ENCODE measurements at regions not wholly inside any gene's neighbourhood (a gene's known extent, or its start where the extent isn't known, plus 50 kb on each side); places are given as distances from the start of the nearest gene placed in this dataset.
"Not testable (repeated sequence)": the region's sequence is repeated elsewhere in the genome, so short reads cannot be mapped to it uniquely, and the experiment has no call there.

GRCh38 chr7:65073160-65073559 lies 66.7 kb upstream of the ERV3-1 start:
- DNase-seq (ENCODE audit: insufficient read length, low spot score); FAIRE-seq: not testable (repeated sequence)

DNA sequence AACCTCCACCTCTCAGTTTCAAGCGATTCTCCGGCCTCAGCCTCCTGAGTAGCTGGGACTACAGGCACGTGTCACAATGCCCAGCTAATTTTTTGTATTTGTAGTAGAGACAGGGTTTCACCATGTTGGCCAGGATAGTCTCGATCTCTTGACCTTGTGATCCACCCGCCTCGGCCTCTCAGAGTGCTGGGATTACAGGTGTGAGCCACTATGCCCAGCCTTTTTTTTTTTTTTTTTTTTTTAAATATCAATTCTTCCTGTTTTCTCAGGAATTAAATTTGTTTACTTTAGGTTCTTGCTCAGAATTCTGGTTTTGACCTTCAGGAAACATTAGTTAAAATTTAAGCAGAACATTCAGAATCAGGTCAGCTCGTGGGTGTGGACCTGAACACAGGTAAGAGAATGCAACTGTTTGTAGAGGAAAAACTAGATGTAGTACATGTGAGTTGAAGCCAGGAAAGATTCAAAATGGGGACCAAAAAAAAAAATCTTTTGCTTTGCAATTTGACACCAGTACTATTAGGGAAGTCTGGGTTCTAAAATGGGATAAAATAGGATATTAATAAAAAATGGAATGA lies 65.5 kb upstream of the ERV3-1 start:
- DNase-seq (ENCODE audit: insufficient read length, low spot score); FAIRE-seq: not testable (repeated sequence)

GRCh38 chr7:65069476-65069875 lies 63.0 kb upstream of the ERV3-1 start:
- FAIRE-seq; DNase-seq (ENCODE audit: insufficient read length, low spot score): not testable (repeated sequence)

DNA sequence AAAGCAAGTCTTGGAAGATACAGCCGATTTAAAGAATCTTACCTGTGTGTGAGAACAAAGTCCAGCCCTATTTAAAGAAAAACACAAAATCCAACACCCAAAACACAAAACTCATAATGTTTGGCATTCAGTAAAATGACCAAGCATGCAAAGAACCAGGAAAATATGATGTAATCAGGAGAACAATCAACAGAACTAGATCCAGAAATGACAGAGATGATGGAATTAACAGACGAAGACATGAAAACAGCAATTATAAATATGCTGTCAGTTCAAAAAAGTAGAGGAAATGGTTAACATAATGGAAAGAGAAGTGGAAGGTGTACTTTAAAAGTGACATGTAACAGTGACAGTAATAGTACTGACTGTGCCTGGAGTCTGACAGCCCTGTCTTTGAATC lies 56.1 kb upstream of the ERV3-1 start:
- not testable (repeated sequence) for FAIRE-seq; DNase-seq (ENCODE audit: insufficient read length, low spot score)

- FAIRE-seq; DNase-seq (ENCODE audit: insufficient read length, low spot score): not testable (repeated sequence)
Observed at GRCh38 chr7:65059247-65059646, 52.8 kb upstream of the ERV3-1 start.
